Motor neuron (in vitro differentiated cells): ENCODE measurements at regions not wholly inside any gene's neighbourhood (a gene's known extent, or its start where the extent isn't known, plus 50 kb on each side); places are given as distances from the start of the nearest gene placed in this dataset.

Experiments
- ATAC-seq, 8 experiments: fragments of 200-7000 bp; cut with Tn5 transposase; replicated peaks in 6 of 8; 2 replicates each; pipeline ENCODE4 v1.8.0; 2021; ENCODE audit warnings: mild to moderate bottlenecking in 8 of 8, moderate library complexity in 8 of 8
- H3K27ac ChIP-seq, 2 donors: fragments of 250-450 bp; sonication (Bioruptor Pico); 2 replicates each; pipeline ENCODE4 v1.9.0; 2021; ENCODE audit warnings: antibody characterized with exemption in 2 of 2, mild to moderate bottlenecking in 2 of 2, moderate library complexity in 1 of 2
- H3K4me1 ChIP-seq, 2 donors: fragments of 250-450 bp; sonication (Bioruptor Pico); replicated peaks in 1 of 2; 2 replicates each; pipeline ENCODE4 v1.6.1; 2021; ENCODE audit warnings: antibody characterized with exemption in 2 of 2, mild to moderate bottlenecking in 2 of 2, moderate library complexity in 1 of 2
- H3K4me3 ChIP-seq, 5 donors: fragments of 250-450 bp; sonication (Bioruptor Pico); 2 replicates each; pipeline ENCODE4 v1.9.0; 2021; ENCODE audit warnings: antibody characterized with exemption in 5 of 5, mild to moderate bottlenecking in 5 of 5, moderate library complexity in 4 of 5
- WGBS, 10 experiments: fragments of 450-650 bp; shearing (Covaris generic); methylation state at CpG; one replicate each; pipeline ENCODE4 v1.0.0; 2022; 5-methylcytosine and 5-hydroxymethylcytosine counted together
- in situ Hi-C, 9 experiments: fragments of 400-800 bp; cut with MboI; loops; one replicate each; pipeline ENCODE4 v1.15.0; 2021; ENCODE audit warnings: low sequenced_read_pairs in 9 of 9, low pct_unique_long_range_greater_than_20kb in 2 of 9; ENCODE audit not compliant: unreplicated experiment in 9 of 9

DNA sequence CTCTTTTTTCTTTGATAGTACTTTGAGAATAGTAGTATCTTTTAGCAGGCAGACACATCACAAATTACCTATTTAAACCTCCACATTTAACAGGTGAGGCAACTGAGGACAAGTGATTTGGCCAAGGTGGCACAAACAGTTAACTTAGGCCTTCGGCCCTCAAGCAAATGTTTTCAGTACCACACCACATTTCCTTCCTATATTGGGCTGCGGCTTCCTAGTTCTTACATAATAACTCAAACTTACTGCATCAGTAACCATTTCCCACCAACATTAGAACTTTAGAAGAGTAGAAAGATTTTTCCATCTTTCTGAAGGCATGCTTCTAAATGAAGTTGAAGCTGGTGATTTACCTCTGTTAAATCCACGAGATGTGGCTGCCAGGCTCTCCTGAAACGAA is 63.2 kb upstream of the SLC4A4 start:
- Histone ChIP-seq H3K4me3 (no peak overlapping the region), H3K4me1 (no peaks in the 10 kb centered on the region), H3K27ac (no peak overlapping the region)
- in situ Hi-C loops: no loop called here
- ATAC-seq: no peak
- whole genome bisulfite sequencing, 10 experiments: 14 to 83% (median 50%) methylated on average over 1 to 4 of the region's 4 CpGs; no CpG with 5 or more reads in 1 of the 10 experiments

DNA sequence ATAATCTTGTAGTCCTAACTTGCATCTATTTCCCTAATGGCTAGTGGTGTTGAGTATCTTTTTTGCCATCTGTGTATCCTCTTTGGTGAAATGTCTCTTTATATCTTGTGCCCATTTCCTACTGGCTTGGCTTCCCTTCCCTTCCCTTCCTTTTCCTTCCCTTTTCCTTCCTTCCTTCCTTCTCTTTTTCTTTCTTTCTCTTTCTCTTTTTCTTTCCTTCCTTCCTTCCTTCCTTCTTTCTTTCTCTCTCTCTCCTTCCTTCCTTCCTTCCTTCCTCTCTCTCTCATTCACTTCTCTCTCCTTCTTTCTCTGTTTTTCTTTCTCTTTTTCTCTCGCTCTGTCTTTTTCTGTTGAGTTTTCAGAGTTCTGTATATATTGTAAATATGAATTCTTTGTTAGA is 61.5 kb upstream of the SLC4A4 start:
- ATAC-seq: no peak
- WGBS, 10 experiments: 53 to 100% (median 83%) methylated on average over 1 of the region's 1 CpG; no CpG with 5 or more reads in 3 of the 10 experiments
- H3K4me1 ChIP-seq: no peaks in the 10 kb centered on the region
- in situ Hi-C loops: no loop called here
- H3K4me3 ChIP-seq: no peak overlapping the region
- H3K27ac ChIP-seq: no peak overlapping the region

DNA sequence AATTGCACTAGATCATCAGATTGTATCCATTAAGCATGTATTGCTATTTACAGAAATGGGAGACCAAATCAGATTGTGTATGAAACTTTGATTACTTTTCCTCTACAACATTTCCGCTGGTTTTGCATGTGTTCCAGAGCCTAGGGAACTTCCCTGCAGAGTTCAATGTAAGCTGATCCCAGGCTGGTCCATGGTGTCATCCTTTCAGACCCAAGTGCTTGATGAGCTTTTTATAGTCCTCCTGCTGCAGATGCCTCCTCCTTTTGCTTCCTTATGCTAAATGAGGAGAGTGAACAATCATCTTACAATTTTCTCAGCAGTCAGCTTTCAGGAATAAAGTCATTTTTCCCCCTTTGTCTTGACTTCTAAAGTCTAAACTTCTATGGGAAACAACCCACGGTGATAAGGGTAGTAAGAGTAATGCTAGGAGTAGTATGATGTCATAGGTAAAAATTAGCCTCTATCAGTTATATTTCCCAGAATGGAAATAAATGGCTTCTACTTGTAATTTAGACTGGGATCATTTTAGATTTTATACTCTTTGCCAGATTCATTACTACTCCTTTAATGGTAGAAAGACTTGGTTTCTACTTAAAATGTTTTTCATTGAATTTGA is 55.1 kb upstream of the SLC4A4 start:
- Histone ChIP-seq H3K4me3 (no peak overlapping the region), H3K27ac (no peak overlapping the region), H3K4me1 (peaks cover 5 to 13% of the 10 kb centered on the region in 2 donors)
- peak in 4 of 8 experiments; percentile 35 to 68 (median 62) for ATAC-seq
- in situ Hi-C loops: no loop called here
- 20 to 83% (median 57%) methylated on average over 1 to 2 of the region's 2 CpGs; no CpG with 5 or more reads in 2 of the 10 experiments for WGBS, 10 experiments

DNA sequence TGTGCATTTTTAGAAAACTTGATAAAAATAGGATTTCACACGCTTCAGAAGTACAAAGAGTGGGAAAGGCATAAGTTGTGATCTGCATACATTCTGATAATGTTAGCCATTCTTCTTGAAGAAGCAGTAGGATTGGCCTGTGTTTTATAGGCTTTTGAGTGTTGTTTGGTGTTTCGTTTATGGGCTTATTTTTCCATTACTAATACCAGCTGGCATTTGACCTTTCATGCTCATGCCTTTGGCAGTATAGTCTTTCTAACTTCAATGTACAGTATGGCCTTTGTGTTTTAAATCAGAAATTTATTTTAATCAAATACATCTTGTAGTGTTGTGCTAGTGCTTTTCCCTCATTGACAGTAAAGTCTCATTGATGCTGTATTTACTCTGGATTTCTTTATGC is 51.5 kb upstream of the SLC4A4 start:
- 23 to 100% (median 78%) methylated on average over 1 to 2 of the region's 2 CpGs; no CpG with 5 or more reads in 1 of the 10 experiments for WGBS, 10 experiments
- ATAC-seq: no peak
- H3K4me1 ChIP-seq: peaks cover 5 to 13% of the 10 kb centered on the region in 2 donors
- H3K27ac ChIP-seq: no peak overlapping the region
- in situ Hi-C loops: no loop called here
- H3K4me3 ChIP-seq: no peak overlapping the region

DNA sequence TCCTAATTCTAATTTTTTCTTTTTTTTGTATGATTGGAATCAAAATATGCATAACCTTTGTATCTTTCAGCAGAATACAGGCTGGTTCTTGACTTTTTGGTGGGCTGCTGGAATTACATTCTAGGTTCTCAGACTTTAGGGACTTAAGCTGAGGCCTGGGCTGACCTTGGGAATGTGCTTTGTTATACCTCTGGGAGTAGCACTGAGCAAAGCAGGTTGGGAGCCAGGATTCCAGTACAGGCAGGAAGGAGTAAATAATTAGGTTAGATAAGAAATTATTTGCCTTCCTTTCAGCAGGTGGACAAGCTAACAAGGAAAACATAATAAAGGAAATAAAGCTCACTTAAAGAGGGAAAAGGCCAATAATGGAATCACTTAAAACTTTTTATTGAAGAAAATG is 49.9 kb upstream of the SLC4A4 start:
- in situ Hi-C loops: no loop called here
- H3K4me3 ChIP-seq: no peak overlapping the region
- ATAC-seq: no peak
- peaks cover under 1 to 4% of the 10 kb centered on the region in 2 donors for H3K4me1 ChIP-seq
- H3K27ac ChIP-seq: no peak overlapping the region
